Activated CD4-positive, alpha-beta memory T cell treated with anti-CD3 and anti-CD28 coated beads, Interleukin-2, amount 10 ng/mL, durations not matched to agents 7 days and 5 days (primary cell): ENCODE measurements at regions not wholly inside any gene's neighbourhood (a gene's known extent, or its start where the extent isn't known, plus 50 kb on each side); places are given as distances from the start of the nearest gene placed in this dataset.

Source experiments
- CTCF ChIA-PET: fragments of 350-600 bp; sonication (Branson Sonifier 250); formaldehyde crosslinking; loops from one replicate; lab custom pipeline; 2021; ENCODE audit warnings: antibody characterized with exemption, inconsistent platforms; lab: Charles Lee
- POLR2A ChIA-PET: fragments of 350-600 bp; sonication (Branson Sonifier 250); formaldehyde crosslinking; loops from one replicate; lab custom pipeline; 2021; ENCODE audit warnings: antibody characterized with exemption; lab: Charles Lee
- DNase-seq: peaks from one replicate; pipeline ENCODE4 v3.0.0-alpha.2; 2020
- H3K27ac Mint-ChIP-seq: one replicate; pipeline ENCODE4 v1.8.0; 2021; ENCODE audit warnings: mild to moderate bottlenecking, mixed read lengths
- H3K27me3 Mint-ChIP-seq: one replicate; pipeline ENCODE4 v1.8.0; 2021; ENCODE audit warnings: mixed read lengths
- H3K36me3 Mint-ChIP-seq: one replicate; pipeline ENCODE4 v1.8.0; 2021; ENCODE audit warnings: low read depth, mixed read lengths
- H3K4me1 Mint-ChIP-seq: one replicate; pipeline ENCODE4 v1.8.0; 2021; ENCODE audit warnings: mixed read lengths
- H3K4me3 Mint-ChIP-seq: one replicate; pipeline ENCODE4 v1.8.0; 2021; ENCODE audit warnings: mild to moderate bottlenecking, mixed read lengths
- H3K9me3 Mint-ChIP-seq: one replicate; pipeline ENCODE4 v1.8.0; 2021; ENCODE audit warnings: mixed read lengths

DNA sequence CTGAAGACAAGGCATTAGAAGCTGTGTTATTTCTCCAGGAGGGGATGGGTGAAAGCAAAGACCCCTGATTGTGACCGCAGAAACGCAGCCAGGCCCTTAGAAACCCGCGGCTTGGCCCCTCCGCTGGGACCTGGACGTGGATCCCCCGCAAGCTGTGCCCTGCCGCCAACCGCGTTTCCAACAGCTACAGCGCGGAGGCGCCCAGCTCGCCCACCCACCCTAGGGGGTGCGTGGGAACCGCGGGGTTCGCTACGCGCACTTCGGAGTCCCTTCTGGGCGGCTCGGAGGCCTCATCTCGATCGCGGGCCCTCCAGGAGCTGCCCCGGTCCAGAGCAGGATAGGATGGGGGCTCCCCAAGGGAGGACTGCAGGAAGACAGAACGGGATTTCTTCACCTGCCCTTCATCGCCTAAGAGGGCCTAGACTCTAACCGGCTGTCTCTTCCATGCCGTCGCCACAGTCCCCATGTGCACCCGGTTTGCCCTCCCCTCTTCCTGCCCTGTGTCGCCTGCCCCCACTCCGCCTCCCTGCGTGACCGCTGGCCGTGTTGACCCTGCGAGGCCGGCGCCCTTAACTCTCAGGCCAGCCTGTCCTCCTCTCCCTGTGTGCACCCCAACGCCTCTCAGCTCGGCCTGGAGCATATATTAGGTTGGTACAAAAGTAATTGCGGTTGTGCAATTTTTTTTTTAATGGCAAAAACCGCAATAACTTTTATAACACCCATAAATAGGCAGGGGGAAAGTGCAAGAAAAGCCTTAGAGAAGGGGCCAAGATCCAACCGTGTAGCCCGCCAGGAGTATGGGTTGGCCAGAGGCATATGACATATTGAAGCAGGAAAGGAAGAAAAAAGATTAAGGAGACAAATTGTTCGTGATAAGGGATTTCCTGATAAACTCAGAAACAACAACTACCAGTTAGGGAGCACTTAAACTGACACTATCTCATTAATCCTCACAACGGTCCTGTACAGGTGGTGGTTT lies 68.1 kb upstream of the FREM1 start:
- H3K27ac Mint-ChIP-seq: no peak overlapping the region
- POLR2A ChIA-PET: no interaction called here
- CTCF ChIA-PET: no interaction called here
- peaks cover 2% of the 10 kb centered on the region for H3K9me3 Mint-ChIP-seq
- no peaks in the 10 kb centered on the region for H3K27me3 Mint-ChIP-seq
- H3K4me1 Mint-ChIP-seq: no peaks in the 10 kb centered on the region
- H3K4me3 Mint-ChIP-seq: no peak overlapping the region
- no peaks in the 10 kb centered on the region for H3K36me3 Mint-ChIP-seq
- DNase-seq: no peak

GRCh38 chr9:14967450-14968321 lies 57.5 kb upstream of the FREM1 start:
- ChIA-PET POLR2A (no interaction called here), CTCF (interaction anchor here (1.2 kb wide), 1 partner anchor 8 kb away, joined by 3 read pairs; no protein-coding TSS in a partner anchor)
- Mint-ChIP-seq H3K9me3 (no peaks in the 10 kb centered on the region), H3K4me1 (no peaks in the 10 kb centered on the region), H3K4me3 (no peak overlapping the region), H3K27ac (no peak overlapping the region), H3K36me3 (no peaks in the 10 kb centered on the region), H3K27me3 (no peaks in the 10 kb centered on the region)
- DNase-seq: no peak

DNA sequence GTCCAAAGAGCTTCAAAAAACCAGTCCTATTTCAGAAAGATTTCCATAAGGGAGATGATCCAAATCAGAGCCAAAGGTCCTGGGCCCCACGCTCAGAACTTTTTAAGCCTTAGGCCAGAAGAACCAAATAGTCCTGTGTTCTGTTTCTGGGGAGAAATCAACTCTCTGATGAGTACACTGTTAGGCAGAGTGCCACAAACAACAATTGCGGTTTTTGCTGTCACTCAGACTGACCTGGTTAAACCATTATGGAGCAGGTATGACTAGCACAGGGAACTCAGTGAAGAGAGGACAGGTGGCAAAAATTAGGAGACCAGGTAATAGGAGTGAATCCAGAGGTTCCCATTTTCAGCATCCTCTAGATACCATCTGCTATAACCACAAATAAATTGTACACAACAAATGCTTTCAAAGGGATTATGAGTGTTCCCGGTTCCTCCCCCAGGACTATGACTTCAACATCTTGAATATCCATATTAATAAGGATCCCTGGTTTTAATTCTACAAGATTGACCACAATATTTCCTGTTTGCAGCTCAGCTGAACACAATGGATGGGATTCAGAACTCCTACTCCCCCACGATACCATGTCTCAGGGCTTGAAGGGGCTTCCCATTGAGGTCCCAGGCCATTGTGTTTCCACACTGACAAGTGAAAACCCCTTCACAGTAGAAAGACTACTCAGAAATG lies 52.1 kb upstream of the FREM1 start:
- no peaks in the 10 kb centered on the region for H3K27me3 Mint-ChIP-seq
- H3K4me3 Mint-ChIP-seq: no peak overlapping the region
- POLR2A ChIA-PET: no interaction called here
- CTCF ChIA-PET: no interaction called here
- H3K9me3 Mint-ChIP-seq: no peaks in the 10 kb centered on the region
- H3K27ac Mint-ChIP-seq: no peak overlapping the region
- no peak for DNase-seq
- H3K36me3 Mint-ChIP-seq: no peaks in the 10 kb centered on the region
- peaks cover 18% of the 10 kb centered on the region for H3K4me1 Mint-ChIP-seq

DNA sequence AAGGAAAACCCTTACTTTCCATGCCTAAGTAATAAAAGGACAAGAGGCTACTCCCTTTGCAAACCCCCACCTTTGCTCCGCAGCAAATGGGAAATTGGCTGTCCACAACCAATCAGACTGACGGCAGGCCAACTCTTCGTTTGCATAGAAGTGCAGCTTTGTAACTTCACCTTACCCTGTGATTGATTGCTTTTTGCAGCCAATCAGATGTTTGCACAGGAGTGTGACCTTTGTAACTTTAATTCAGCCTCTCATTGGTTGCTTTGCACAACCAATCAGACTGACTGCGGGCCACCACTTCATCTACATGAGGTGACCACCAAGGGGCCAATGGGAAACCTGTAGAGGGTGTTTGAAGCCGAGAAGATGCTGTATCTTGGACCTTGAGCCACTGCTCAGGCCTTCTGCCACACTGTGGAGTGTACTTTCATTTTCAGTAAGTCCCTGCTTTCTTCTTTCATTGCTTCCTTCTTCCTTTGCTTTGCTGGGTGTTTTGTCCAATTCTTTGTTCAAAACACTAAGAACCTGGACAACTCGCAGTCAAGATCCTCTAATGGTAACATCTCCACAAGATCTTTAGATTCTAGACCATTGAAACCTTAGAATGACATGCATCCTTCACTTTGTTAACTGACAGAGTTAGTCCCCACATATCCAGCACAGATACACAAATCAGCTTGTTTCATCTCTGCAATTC lies 51.3 kb upstream of the FREM1 start:
- Mint-ChIP-seq H3K27ac (no peak overlapping the region), H3K27me3 (no peaks in the 10 kb centered on the region), H3K4me3 (no peak overlapping the region), H3K36me3 (no peaks in the 10 kb centered on the region), H3K9me3 (no peaks in the 10 kb centered on the region), H3K4me1 (peaks cover 18% of the 10 kb centered on the region)
- POLR2A ChIA-PET: no interaction called here
- CTCF ChIA-PET: no interaction called here
- no peak for DNase-seq

- no peak for DNase-seq
- Mint-ChIP-seq H3K27ac (no peak overlapping the region), H3K4me1 (peaks cover 18% of the 10 kb centered on the region), H3K36me3 (no peaks in the 10 kb centered on the region), H3K9me3 (no peaks in the 10 kb centered on the region), H3K4me3 (no peak overlapping the region), H3K27me3 (no peaks in the 10 kb centered on the region)
- ChIA-PET POLR2A (no interaction called here), CTCF (no interaction called here)
Observed at GRCh38 chr9:14960881-14961280, 50.7 kb upstream of the FREM1 start.
